ENCODE measurements at regions not wholly inside any gene's neighbourhood (a gene's known extent, or its start where the extent isn't known, plus 50 kb on each side); places are given as distances from the start of the nearest gene placed in this dataset.
"Not testable (repeated sequence)": the region's sequence is repeated elsewhere in the genome, so short reads cannot be mapped to it uniquely, and the experiment has no call there.

DNA sequence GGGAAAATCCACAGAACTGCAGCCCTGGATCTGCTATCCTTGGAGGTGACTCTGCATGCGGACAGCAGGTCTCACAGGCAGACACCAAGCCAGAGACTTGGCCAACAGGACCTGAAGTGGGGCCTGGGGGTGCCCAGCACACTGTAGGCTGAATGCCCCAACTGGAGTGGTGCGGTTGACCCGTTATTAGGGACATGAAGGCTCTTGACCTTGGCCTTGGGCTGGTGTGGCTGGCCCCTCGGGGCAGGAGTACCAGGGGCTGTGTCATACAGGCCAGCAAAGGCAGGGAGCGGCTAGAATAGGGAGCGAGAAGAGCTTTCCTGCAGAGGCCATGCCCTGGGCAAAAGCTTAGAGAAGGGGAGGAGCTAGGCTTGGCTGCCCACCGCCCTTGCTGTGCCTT, 153.2 kb upstream of the MVB12B start:
- DNase-seq (ENCODE audit: low spot score), result no peak

DNA sequence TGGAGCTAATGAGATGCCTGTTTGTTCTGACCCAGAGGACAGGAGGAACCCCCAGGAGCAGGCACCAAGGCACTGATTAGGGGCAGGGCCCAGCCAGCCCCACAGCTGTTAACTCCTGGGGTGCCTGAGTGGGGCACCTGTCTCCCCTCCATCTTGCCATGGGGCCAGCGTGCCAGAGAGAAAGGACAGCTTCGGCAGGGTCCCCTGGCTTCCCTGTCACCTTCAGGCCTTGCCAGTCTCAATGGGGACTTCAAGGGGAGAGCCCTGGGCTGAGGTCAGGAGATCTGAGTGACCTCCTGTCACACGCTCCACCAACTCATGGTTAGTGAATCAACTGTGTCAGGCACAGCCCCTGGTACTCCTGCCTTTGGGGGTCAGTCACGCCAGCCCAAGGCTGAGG, 152.7 kb upstream of the MVB12B start:
- DNase-seq (ENCODE audit: low spot score), result no peak

DNA sequence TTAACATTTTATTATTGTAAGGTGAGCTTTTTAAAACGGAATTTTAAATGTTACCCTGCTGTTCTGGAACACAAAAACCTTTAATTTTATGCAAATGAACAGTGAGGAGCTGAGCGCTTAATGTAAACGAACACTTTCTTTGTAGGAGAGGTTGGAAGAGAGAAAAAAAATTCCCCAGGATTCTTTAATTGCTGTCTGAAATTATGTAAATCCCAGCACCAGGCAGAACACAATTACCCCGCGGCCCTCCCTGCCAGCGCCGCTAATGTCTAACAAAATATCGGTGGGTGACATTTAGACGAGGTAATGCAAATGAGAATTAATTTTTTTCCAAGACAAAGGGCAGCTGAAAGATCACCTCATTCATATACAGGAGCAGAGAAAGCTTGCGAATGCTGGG, 143.4 kb upstream of the MVB12B start:
- DNase-seq (ENCODE audit: low spot score), result no peak

DNA sequence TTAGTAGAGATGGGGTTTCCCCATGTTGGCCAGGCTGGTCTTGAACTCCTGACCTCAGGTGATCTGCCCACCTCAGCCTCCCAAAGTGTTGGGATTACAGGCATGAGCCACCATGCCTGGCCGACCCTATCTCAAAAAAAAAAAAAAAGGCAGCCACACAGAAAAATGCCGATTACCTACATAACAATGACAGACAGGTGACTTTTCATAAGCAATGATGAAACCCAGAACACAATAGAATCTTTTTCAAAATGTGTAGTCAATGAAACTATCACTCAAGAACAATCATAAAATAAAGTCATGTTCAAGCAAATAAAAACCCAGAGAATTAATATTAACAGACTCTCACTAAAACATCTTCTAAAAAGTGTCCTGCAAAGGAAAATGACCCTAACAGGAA, 135.6 kb upstream of the MVB12B start:
- not testable (repeated sequence) for DNase-seq (ENCODE audit: low spot score)

DNA sequence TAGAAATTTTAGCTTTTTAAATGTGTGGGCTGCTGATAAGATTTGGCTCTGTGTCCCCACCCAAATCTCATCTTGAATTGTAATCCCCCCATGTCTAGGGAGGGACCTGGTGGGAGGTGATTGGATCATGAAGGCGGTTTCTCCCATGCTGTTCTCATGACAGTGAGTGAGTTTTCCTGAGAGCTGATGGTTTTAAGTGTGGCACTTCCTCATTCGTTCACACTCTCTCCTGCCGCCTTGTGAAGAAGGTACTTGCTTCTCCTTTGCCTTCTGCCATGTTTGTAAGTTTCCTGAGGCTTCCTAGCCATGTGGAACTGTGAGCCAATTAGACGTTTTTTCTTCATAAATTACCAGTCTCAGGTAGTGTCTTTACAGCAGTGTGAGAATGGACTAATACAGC, 127.8 kb upstream of the MVB12B start:
- no peak for DNase-seq (ENCODE audit: low spot score)

DNA sequence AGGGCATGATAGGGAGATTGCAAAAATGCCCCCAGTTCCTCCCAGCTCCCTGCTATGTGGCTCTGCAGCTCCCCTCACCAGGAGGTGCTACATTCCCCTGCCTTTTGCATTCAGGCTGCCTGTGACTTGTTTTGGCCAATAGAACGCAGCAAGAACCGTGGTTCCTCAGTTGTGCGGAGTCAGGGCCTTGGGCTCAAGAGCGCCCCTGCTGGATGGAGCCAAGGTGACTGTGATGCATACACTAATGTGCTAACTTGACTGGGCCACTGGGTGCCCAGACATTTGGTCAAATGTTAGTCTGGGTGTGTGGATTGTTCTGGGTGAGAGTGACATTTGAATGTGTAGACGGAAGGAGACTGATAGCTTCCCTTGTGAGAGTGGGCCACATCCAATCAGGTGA, 123.3 kb upstream of the MVB12B start:
- peak; percentile 2 for DNase-seq (ENCODE audit: low spot score)

DNA sequence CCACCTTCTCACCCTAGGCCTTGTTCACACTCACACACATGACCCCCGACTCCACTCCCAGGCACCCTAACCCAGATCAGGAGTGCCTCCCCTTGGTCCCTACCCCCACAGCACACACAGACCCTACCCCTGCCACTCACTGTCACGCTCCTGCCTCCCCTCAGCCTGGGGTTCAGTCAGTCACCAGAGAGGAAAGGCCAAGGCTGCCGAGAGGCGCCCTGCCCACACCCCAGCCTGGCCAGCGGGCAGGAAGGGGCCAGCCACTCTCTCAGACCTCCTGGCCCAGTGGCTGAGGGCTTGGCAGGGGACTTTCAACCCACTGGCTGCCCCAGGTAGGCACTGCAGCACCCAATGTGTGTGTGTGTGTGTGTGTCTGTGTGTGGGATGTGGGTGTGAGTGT, 122.4 kb upstream of the MVB12B start:
- DNase-seq (ENCODE audit: low spot score), result no peak

DNA sequence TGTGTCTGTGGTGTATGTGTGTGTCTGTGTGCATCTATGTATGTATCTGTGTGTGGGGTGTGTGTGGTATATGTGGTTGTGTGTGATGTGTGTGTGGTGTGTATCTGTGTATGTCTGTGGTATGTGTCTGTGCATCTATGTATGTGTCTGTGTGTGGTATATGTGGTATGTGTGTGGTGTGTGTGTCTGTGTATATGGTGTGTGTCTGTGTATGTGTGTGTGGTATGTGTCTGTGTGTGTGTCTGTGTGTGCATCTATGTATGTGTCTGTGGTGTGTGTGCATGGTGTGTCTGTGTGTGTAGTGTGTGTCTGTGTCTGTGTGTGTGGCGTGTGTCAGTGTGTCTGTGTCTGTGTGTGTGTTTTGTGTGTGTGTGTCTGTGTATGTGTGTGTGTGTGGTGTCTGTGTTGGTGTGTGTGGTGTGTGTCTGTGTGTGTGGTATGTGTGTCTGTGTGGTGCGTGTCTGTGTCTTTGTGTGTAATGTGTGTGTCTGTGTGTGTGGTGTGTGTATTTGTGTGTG, 121.9 kb upstream of the MVB12B start:
- DNase-seq (ENCODE audit: low spot score), result no peak

DNA sequence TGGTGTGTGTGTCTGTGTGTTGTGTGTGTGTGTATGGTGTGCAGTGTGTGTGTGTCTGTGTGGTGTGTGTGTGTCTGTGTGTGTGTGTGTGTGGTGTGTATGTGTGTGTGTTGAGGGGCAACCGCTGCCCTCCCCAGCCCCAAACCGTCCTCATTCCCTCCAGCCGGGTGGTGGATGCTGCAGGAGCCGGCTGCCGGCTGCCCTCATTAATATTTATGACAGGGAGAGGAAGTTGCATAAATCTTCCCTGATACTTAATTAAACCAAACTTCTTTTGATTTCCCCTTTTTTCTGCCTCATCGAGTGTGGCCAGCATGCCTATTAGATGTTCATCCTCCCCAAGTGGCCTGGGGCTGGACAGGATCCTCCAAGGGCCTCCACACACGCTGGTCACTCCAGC, 121.4 kb upstream of the MVB12B start:
- no peak for DNase-seq (ENCODE audit: low spot score)

DNA sequence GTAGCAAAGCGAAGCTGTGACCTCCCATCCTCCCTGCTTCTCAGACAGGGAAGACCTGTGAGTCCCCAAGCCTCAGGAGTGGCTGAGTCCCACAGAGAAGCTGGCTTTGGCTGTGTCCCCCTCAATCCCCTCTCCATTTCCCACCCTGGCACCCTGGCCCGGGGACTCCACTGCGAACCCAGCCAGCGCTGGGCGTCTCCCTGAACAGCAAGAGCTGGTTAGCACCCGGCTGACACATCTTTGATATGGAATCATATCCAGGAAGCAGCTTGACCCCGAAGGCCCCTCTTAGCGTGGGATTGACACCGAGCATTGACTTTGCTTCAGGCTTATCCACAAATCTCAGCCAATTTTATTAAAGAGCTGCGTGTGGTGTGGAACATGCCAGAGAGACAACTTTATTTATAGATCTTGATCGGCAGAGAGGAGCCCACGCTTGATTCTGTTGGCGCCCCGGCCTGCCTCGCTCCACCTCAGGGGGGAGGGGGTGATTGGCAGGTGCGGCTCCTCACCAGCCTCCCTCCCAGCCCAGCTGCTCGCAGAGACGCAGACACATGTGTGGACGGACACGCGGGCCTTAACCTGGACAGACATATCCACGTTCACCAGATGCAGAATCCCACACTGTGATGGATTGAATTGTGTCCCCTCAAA, 120.7 kb upstream of the MVB12B start:
- no peak for DNase-seq (ENCODE audit: low spot score)

DNA sequence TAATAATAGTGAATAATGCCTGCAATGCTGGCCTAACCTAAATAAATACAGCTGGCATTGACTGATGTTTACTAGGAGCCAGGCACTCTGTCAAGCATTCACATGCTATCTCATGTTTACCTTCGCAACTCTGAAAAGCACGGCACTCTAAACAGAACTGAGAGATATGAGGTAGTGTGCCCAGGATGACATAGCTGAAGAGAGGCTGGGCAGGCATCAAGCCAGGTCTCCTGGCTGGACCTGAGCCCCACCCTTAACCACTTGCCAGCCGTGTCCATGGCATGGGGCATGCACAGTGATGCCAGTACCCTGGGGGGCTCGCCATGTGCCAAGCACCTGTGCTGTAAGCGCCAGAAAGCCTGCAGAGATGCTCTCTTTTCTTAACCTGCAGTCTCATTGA, 119.4 kb upstream of the MVB12B start:
- DNase-seq (ENCODE audit: low spot score), result no peak

DNA sequence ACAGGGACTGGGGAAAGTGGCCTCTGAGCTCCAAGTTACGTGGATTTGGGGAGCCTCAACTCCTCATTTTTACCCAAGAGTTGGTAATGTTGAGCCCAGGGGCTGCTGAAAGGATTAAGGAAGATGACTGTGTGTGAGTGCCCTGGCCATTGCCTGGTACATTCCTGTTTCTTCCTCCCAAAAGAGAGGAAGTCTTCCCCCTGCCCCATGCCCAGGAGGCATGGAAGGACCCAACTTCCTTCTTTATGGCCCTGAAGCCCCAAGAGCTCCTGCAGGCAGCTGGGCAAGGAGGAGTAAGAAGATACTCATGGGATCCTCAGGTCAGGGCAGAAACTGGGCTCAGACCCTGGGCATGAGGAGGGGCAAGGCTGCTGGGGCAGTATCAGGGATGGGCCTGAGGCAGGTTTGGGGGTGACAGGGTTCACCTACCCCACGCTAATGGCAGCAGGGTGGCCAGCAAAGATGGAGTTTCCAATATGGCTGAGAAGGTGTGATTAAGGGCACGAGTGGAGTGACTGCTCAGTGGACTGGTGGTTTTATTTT, 118.3 kb upstream of the MVB12B start:
- DNase-seq (ENCODE audit: low spot score), result no peak

DNA sequence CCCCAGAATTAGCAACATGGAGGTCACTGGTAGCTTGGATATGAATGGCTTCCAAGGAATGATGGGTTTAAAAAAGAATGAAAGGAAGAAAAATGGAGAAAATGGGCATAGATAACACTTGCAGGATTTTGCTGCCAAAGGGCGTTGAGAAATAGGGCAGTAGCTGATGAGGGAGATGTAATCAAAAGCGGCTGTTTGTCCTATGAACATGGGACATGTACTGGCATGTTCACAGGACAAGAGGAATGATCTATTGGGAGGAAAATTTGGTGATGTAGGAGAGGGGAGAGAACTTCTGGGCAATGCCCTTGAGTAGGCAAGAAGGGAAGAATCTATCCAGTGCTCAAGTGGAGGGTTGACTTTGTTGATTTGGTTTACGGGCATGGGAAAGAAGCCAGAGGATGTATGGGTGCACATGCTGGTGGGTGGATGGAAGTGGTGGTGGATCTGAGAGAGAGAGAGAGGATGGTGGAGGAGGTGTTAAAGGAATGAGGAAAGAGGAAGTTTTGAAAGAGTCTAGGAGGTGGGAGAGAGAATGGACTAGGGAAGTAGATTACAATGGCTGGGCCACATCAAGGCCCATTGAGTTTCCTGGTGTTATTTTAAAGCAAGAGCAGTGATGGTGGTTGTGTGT, 115.1 kb upstream of the MVB12B start:
- DNase-seq (ENCODE audit: low spot score), result no peak

DNA sequence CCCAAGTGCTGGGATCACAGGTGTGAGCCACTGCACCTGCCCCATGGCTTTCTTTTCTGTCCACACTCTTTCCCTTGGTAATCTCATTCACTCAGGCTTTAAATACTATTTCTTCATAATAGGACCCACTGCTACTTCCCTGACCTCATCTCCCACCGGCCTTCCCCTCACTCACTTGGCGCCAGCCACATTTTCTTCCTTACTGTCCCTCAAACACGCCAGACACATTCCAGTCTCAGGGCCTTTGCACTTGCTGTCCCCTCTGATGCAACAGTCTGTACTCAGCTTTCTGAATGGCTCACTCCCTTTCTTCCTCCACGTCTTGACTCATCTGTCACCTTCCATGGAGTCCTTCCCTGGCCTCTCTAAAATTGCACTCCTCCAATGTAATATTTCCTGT, 111.1 kb upstream of the MVB12B start:
- no peak for DNase-seq (ENCODE audit: low spot score)

DNA sequence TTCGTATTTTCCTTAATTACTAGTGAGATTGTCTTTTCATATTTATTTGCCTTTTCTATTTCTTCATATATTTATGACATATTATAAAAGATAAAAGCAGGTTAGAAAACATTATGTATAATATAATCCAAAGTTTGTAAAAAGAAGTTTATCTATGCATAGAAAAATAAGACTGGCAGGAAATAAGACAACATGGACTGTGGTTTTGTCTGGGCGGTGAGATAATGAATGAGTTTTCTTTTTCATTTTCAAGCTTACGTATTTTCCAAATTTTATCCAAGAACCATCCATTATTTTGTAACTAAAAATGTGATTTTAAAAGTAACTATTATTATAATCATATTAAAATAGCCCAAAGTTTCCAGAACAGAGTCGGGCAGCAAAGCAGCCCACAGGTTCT, 109.8 kb upstream of the MVB12B start:
- no peak for DNase-seq (ENCODE audit: low spot score)

DNA sequence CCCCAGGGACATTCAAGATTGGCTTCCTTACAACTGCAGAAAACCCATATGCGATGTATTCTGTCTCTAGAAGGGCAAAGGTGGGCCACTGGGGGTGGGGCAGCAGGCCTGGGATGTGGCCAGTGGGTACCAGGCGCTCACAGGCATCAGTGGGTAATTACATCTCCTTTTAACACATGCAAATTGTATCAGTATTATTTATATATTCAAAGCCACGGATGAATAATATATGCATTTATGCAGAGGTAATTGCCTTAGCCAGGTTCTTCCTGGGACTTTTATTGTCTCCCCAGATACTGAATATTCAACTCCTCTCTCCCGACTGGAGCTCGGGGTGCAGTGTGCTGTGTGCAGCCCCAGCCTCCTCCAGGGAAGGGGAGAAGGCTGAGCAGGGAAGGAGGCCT, 109.4 kb upstream of the MVB12B start:
- DNase-seq (ENCODE audit: low spot score), result no peak

DNA sequence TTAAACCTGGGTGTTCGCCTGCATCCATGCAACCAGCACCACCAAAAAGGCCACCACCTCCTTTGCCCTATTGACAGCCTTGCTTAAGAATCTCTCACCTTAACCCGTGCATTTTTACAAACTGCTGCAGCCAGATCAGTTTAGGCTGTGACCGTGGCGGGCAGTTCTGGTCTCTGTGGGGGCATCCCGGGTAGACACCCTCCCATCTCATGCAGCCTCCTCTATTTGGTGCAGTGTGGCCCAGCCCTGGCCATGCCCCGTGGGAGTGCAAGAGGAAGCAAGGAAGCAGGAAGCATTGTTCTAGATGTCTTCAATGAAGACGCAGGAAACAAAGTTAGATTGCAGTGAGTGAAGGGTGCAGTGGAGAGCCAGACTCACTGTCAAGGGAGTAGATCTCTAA, 108.8 kb upstream of the MVB12B start:
- DNase-seq (ENCODE audit: low spot score), result no peak

DNA sequence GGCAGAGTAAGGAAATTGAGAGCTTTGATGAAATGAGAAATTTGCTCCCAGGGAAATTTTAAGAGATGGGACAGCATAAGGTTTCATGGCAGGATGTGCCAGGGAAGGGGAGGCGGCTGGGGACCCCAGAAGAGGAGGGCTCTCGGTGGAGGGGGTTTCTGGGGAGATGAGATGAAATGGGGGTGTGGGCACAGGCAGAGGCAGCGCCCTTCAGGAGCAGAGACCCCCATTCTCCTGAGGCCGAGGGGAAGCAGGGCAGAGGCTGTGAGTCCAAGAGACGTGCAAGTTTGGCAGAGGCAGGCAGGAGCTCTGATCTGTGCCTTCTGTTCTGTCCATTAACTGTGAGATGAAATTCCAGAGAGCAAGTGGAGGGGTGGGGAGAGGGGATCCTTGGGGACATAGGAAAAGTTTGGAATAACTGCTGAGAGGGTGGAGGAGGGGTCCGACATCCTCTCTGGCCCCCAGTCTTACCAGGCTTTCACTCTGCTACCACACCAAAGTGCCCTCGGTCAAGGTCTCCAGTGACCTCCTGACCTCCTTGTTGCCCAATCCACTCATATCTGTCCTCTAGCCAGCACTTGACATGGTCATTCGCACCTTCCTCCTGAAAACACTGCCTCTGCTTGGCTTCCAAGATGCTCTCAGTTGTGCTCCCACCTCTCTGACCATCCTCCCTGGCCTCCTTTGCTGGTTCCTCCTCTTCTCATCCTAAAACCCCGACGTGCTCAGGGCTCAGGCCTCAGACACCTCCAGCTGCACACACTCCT, 108.1 kb upstream of the MVB12B start:
- DNase-seq (ENCODE audit: low spot score), result no peak

DNA sequence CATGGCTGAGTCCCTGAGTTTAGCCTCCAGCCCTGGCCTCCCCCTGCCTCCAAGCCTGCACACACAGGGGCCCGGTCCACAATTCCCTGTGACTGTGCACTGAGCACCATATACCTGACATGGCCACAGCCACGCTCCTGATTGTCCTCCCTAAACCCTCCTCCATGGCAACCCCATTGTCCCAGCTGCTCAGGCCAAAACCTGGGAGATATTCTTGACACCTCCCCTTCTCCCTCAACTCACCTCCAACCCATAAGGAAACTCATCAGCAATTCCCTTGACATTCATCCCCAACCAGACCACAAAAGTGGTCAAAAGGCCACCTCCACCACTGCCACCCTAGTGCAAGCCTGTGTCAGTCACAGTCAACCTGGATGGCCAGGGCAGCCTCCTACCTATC, 107.5 kb upstream of the MVB12B start:
- no peak for DNase-seq (ENCODE audit: low spot score)

DNA sequence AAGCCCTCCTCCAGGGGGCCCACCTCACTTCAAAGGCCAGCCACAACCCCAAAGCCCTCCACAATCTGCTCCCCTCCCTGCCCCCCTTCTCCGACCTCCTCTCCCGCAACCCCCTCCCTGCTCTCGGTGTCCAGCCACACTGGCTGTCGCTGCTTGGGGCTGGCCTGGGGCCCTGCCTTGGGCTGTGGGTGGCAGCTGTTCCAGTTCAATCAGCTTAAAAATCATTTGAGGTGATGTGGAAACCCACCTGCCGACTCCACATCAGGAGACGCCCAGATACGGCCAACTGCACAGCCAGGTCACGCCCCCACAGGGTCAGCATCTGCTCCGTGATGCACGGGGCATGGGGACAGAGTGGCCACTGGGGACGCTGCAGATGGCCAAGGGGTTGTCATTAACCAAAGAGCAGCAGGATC, 107.0 kb upstream of the MVB12B start:
- no peak for DNase-seq (ENCODE audit: low spot score)

DNA sequence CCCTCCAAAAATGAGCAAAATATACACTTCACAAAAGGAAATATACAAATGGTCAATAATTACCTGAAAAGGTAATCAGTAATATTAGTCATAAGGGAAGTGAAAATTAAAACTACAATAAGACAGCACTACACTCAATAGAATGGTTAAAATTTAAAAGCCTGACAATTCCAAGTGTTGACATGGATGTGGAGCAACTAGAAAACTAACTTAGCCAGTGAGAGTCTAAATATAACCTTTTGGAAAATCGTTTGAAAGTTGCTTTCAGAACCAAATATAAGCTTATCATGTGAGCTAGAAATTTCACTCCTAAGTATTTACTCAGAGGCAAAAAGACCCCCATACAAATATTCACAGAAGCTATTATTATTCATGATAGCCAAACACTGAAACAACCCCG, 105.1 kb upstream of the MVB12B start:
- no peak for DNase-seq (ENCODE audit: low spot score)

DNA sequence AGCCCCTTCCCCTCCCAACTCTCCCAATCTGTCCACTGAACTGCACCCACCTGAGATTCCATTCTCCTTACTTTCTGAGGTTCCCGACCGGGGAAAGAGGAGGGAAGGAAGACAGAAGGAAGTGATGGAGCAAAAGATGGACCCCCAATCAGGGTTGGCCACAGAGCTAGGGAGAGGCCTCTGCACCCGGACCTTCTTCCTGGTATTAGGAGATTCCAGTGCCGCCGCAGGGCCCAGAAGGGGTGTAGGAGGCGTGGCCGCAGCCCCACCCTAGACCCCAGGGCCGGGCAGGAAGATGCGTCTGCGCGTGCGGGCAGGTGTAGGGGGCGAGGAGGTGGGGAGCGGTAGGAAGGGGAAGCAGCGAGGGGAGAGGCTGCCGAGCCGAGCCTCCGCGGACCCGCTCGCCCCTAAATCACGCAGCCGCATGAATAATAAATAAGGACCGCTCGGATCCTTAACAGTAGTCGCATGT, 104.2 kb upstream of the MVB12B start:
- DNase-seq (ENCODE audit: low spot score), result no peak

Data from LoVo (cell line).